GM23338 (cell line): ENCODE measurements at regions not wholly inside any gene's neighbourhood (a gene's known extent, or its start where the extent isn't known, plus 50 kb on each side); places are given as distances from the start of the nearest gene placed in this dataset.

Source experiments
- ATAC-seq: fragments of 200-7000 bp; cut with Tn5 transposase; 3 replicates; pipeline ENCODE4 v1.9.1; 2020
- DNase-seq: peaks from one replicate; pipeline ENCODE4 v3.0.0-alpha.2; 2015; ENCODE audit warnings: low spot score
- H2AFZ ChIP-seq: fragments of 200-600 bp; sonication (generic); 2 replicates; pipeline ENCODE4 v1.8.0; 2016; ENCODE audit warnings: antibody characterized with exemption, mild to moderate bottlenecking, moderate library complexity
- H3F3A ChIP-seq: fragments of 200-600 bp; sonication (generic); replicated peaks from 2 replicates; pipeline ENCODE4 v1.8.0; 2017; ENCODE audit warnings: antibody characterized with exemption, mixed run types, low read depth
- H3K27ac ChIP-seq: fragments of 200-600 bp; sonication (generic); 2 replicates; pipeline ENCODE4 v1.6.1; 2016; ENCODE audit warnings: low read depth
- H3K27me3 ChIP-seq: fragments of 200-600 bp; sonication (generic); 2 replicates; pipeline ENCODE4 v1.8.0; 2016; ENCODE audit warnings: mild to moderate bottlenecking, mixed run types, moderate library complexity; ENCODE audit not compliant: insufficient read depth
- H3K36me3 ChIP-seq: fragments of 200-600 bp; sonication (generic); 2 replicates; pipeline ENCODE4 v1.8.0; 2016; ENCODE audit warnings: mild to moderate bottlenecking; ENCODE audit not compliant: insufficient read depth
- H3K4me1 ChIP-seq: fragments of 200-600 bp; sonication (generic); 2 replicates; pipeline ENCODE4 v1.8.0; 2016; ENCODE audit warnings: mild to moderate bottlenecking, moderate library complexity; ENCODE audit not compliant: insufficient read depth
- H3K4me2 ChIP-seq: fragments of 200-600 bp; sonication (generic); 2 replicates; pipeline ENCODE4 v1.7.1; 2017; ENCODE audit warnings: mixed run types
- H3K4me3 ChIP-seq: fragments of 200-600 bp; sonication (generic); 2 replicates; pipeline ENCODE4 v1.6.1; 2016; ENCODE audit warnings: mixed run types
- H3K79me2 ChIP-seq: fragments of 200-600 bp; sonication (generic); replicated peaks from 2 replicates; pipeline ENCODE4 v1.8.0; 2017; ENCODE audit warnings: mild to moderate bottlenecking; ENCODE audit not compliant: insufficient read depth
- H3K9me2 ChIP-seq: fragments of 200-600 bp; sonication (generic); 2 replicates; pipeline ENCODE4 v1.8.0; 2017; ENCODE audit not compliant: insufficient read depth
- H4K20me1 ChIP-seq: fragments of 200-600 bp; sonication (generic); replicated peaks from 2 replicates; pipeline ENCODE4 v1.8.0; 2017; ENCODE audit warnings: mild to moderate bottlenecking; ENCODE audit not compliant: insufficient read depth
- H3K27ac Mint-ChIP-seq: 2 replicates; pipeline ENCODE4 v1.8.0; 2020; ENCODE audit warnings: inconsistent platforms, mild to moderate bottlenecking, moderate library complexity, mixed read lengths
- H3K27me3 Mint-ChIP-seq: 3 replicates; pipeline ENCODE4 v1.8.0; 2022; ENCODE audit warnings: low read depth, mild to moderate bottlenecking, moderate library complexity, mixed read lengths, inconsistent platforms; ENCODE audit not compliant: insufficient read depth, poor library complexity
- H3K36me3 Mint-ChIP-seq: 3 replicates; pipeline ENCODE4 v1.8.0; 2021; ENCODE audit warnings: low read depth, mild to moderate bottlenecking, inconsistent platforms, moderate library complexity, mixed read lengths
- H3K4me1 Mint-ChIP-seq: 3 replicates; pipeline ENCODE4 v1.8.0; 2020; ENCODE audit warnings: mild to moderate bottlenecking, inconsistent platforms, mixed read lengths
- H3K4me3 Mint-ChIP-seq: 3 replicates; pipeline ENCODE4 v1.8.0; 2021; ENCODE audit warnings: moderate library complexity, mild to moderate bottlenecking, inconsistent platforms, mixed read lengths
- H3K9me3 Mint-ChIP-seq: 3 replicates; pipeline ENCODE4 v1.8.0; 2020; ENCODE audit warnings: moderate library complexity, mild to moderate bottlenecking, inconsistent platforms, mixed read lengths
- CREB1 ChIP-seq: fragments of 250-450 bp; sonication (Bioruptor Pico); IDR thresholded peaks from 2 replicates; pipeline ENCODE4 v1.5.0; 2020; ENCODE audit warnings: low read depth, mild to moderate bottlenecking, moderate library complexity
- CTCF ChIP-seq, 2 experiments: fragments of 200-600 bp in 1 of 2; sonication (generic) in 1 of 2; conservative IDR thresholded peaks; 2 replicates each; pipeline versions ENCODE4 v1.5.1 to v1.6.1; 2016 to 2017; ENCODE audit warnings: antibody characterized with exemption in 2 of 2, low read depth in 2 of 2, mild to moderate bottlenecking in 2 of 2, moderate library complexity in 1 of 2
- ETS1 ChIP-seq: IDR thresholded peaks from 2 replicates; pipeline ENCODE4 v1.6.1; 2016; ENCODE audit warnings: antibody characterized with exemption
- EZH2 ChIP-seq: fragments of 200-600 bp; sonication (generic); IDR thresholded peaks from one replicate; pipeline ENCODE4 v1.8.0; 2017; ENCODE audit warnings: antibody characterized with exemption, mild to moderate bottlenecking, low read depth; ENCODE audit not compliant: unreplicated experiment
- EZH2phosphoT487 ChIP-seq: fragments of 200-600 bp; sonication (generic); IDR thresholded peaks from one replicate; pipeline ENCODE4 v1.8.1; 2018; ENCODE audit warnings: antibody characterized with exemption; ENCODE audit not compliant: unreplicated experiment
- JUNB ChIP-seq: IDR thresholded peaks from one replicate; pipeline ENCODE4 v1.6.1; 2016; ENCODE audit warnings: antibody characterized with exemption; ENCODE audit not compliant: unreplicated experiment
- POLR2AphosphoS5 ChIP-seq: IDR thresholded peaks from 2 replicates; pipeline ENCODE4 v1.6.1; 2016; ENCODE audit warnings: antibody characterized with exemption, low read depth
- REST ChIP-seq: IDR thresholded peaks from one replicate; pipeline ENCODE4 v1.6.1; 2018; ENCODE audit warnings: antibody characterized with exemption; ENCODE audit not compliant: unreplicated experiment
- STAT1 ChIP-seq: IDR thresholded peaks from one replicate; pipeline ENCODE4 v1.6.1; 2016; ENCODE audit warnings: antibody characterized with exemption; ENCODE audit not compliant: unreplicated experiment
- ZNF114 ChIP-seq: fragments of 250-450 bp; sonication (Bioruptor Pico); IDR thresholded peaks from 2 replicates; pipeline ENCODE4 v1.5.0; 2020; ENCODE audit warnings: mild to moderate bottlenecking, moderate library complexity
- ZNF331 ChIP-seq: fragments of 250-450 bp; sonication (Bioruptor Pico); IDR thresholded peaks from 2 replicates; pipeline ENCODE4 v1.5.0; 2020; ENCODE audit warnings: low read depth, mild to moderate bottlenecking, moderate library complexity
- ZNF462 ChIP-seq: fragments of 250-450 bp; sonication (Bioruptor Pico); IDR thresholded peaks from 2 replicates; pipeline ENCODE4 v1.5.0; 2020; ENCODE audit warnings: mild to moderate bottlenecking, moderate library complexity

GRCh38 chr10:4068629-4069028 is 283.6 kb upstream of the KLF6 start:
- Mint-ChIP-seq H3K36me3 (no peaks in the 10 kb centered on the region), H3K9me3 (no peaks in the 10 kb centered on the region), H3K27me3 (no peaks in the 10 kb centered on the region), H3K4me1 (no peaks in the 10 kb centered on the region), H3K27ac (no peak overlapping the region), H3K4me3 (no peak overlapping the region)
- H4K20me1 ChIP-seq, result no peaks in the 10 kb centered on the region
- no peaks in the 10 kb centered on the region for H3K79me2 ChIP-seq
- no peak overlapping the region for H2AFZ ChIP-seq
- H3K4me2 ChIP-seq, result no peak overlapping the region
- no peaks in the 10 kb centered on the region for H3K4me1 ChIP-seq
- TF ChIP-seq ZNF331 (no peak), ZNF114 (CRISPR knock-in tag) (no peak), EZH2phosphoT487 (no peak), POLR2AphosphoS5 (no peak), STAT1 (no peak), CTCF (conservative IDR thresholded peaks at IDR 0.05; ENCODE audit: low read depth in 2 of 2) (no peak), REST (no peak), EZH2 (no peak), ETS1 (no peak), ZNF462 (CRISPR knock-in tag) (no peak), JUNB (no peak), CREB1 (CRISPR knock-in tag) (no peak)
- ATAC-seq, result no peak
- no peak for DNase-seq
- no peaks in the 10 kb centered on the region for H3K27me3 ChIP-seq
- H3K4me3 ChIP-seq, result no peak overlapping the region
- no peaks in the 10 kb centered on the region for H3K36me3 ChIP-seq
- no peaks in the 10 kb centered on the region for H3F3A ChIP-seq
- peaks cover 10% of the 10 kb centered on the region for H3K9me2 ChIP-seq
- no peak overlapping the region for H3K27ac ChIP-seq
